GM19324 (cell line): ENCODE measurements at regions not wholly inside any gene's neighbourhood (a gene's known extent, or its start where the extent isn't known, plus 50 kb on each side); places are given as distances from the start of the nearest gene placed in this dataset.
A peak's percentile ranks its signal among the peaks of the same experiment; 100 is the strongest.
"Not testable (repeated sequence)": the region's sequence is repeated elsewhere in the genome, so short reads cannot be mapped to it uniquely, and the experiment has no call there.

Experiments used
- ATAC-seq: cut with Tn5 transposase; IDR thresholded peaks from one replicate; pipeline ENCODE4 v1.9.1; 2021; ENCODE audit warnings: mild to moderate bottlenecking, moderate library complexity; ENCODE audit not compliant: unreplicated experiment, low FRiP score

- ATAC-seq = peak; percentile 83
Measured at GRCh38 chr9:18255158-18255629, 218.8 kb upstream of the ADAMTSL1 start.

- no peak for ATAC-seq
Measured at GRCh38 chr9:18255747-18256146, 218.2 kb upstream of the ADAMTSL1 start.

- ATAC-seq = no peak
Measured at GRCh38 chr9:18256568-18256967, 217.4 kb upstream of the ADAMTSL1 start.

- ATAC-seq = no peak
Measured at GRCh38 chr9:18260521-18260920, 213.4 kb upstream of the ADAMTSL1 start.

- ATAC-seq = no peak
Measured at GRCh38 chr9:18261181-18261580, 212.8 kb upstream of the ADAMTSL1 start.

GRCh38 chr9:18263377-18263776, 210.6 kb upstream of the ADAMTSL1 start:
- no peak for ATAC-seq

GRCh38 chr9:18268381-18268780, 205.6 kb upstream of the ADAMTSL1 start:
- ATAC-seq = no peak

GRCh38 chr9:18269561-18269960, 204.4 kb upstream of the ADAMTSL1 start:
- ATAC-seq = no peak

GRCh38 chr9:18274693-18275092, 199.3 kb upstream of the ADAMTSL1 start:
- no peak for ATAC-seq

- ATAC-seq = no peak
Measured at GRCh38 chr9:18275313-18275990, 198.5 kb upstream of the ADAMTSL1 start.

- no peak for ATAC-seq
Measured at GRCh38 chr9:18281291-18281690, 192.7 kb upstream of the ADAMTSL1 start.

GRCh38 chr9:18294229-18294628, 179.7 kb upstream of the ADAMTSL1 start:
- no peak for ATAC-seq

- ATAC-seq = no peak
Measured at GRCh38 chr9:18296702-18297055, 177.3 kb upstream of the ADAMTSL1 start.

- no peak for ATAC-seq
Measured at GRCh38 chr9:18297056-18297841, 176.7 kb upstream of the ADAMTSL1 start.

GRCh38 chr9:18299449-18299848, 174.5 kb upstream of the ADAMTSL1 start:
- no peak for ATAC-seq

GRCh38 chr9:18305167-18305806, 168.7 kb upstream of the ADAMTSL1 start:
- not testable (repeated sequence) for ATAC-seq

GRCh38 chr9:18314316-18314715, 159.6 kb upstream of the ADAMTSL1 start:
- no peak for ATAC-seq

- no peak for ATAC-seq
Measured at GRCh38 chr9:18317896-18318295, 156.1 kb upstream of the ADAMTSL1 start.

- ATAC-seq = no peak
Measured at GRCh38 chr9:18319918-18320445, 154.0 kb upstream of the ADAMTSL1 start.

- no peak for ATAC-seq
Measured at GRCh38 chr9:18324928-18325745, 148.8 kb upstream of the ADAMTSL1 start.

GRCh38 chr9:18325746-18326011, 148.3 kb upstream of the ADAMTSL1 start:
- not testable (repeated sequence) for ATAC-seq
